GM21360 (cell line): ENCODE measurements at regions not wholly inside any gene's neighbourhood (a gene's known extent, or its start where the extent isn't known, plus 50 kb on each side); places are given as distances from the start of the nearest gene placed in this dataset.
"Not testable (repeated sequence)": the region's sequence is repeated elsewhere in the genome, so short reads cannot be mapped to it uniquely, and the experiment has no call there.

Experiments
- ATAC-seq: cut with Tn5 transposase; IDR thresholded peaks from one replicate; pipeline ENCODE4 v1.9.1; 2021; ENCODE audit warnings: mild to moderate bottlenecking, moderate library complexity; ENCODE audit not compliant: unreplicated experiment

GRCh38 chr3:112738366-112738765, 97.4 kb upstream of the CCDC80 start:
- ATAC-seq: no peak

- no peak for ATAC-seq
Observed at GRCh38 chr3:112736805-112737566, 96.0 kb upstream of the CCDC80 start.

GRCh38 chr3:112736386-112736785, 95.4 kb upstream of the CCDC80 start:
- no peak for ATAC-seq

- no peak for ATAC-seq
Observed at GRCh38 chr3:112735926-112736325, 95.0 kb upstream of the CCDC80 start.

GRCh38 chr3:112734736-112735350, 93.9 kb upstream of the CCDC80 start:
- ATAC-seq: peak; percentile 55

GRCh38 chr3:112734171-112734570, 93.2 kb upstream of the CCDC80 start:
- no peak for ATAC-seq

- ATAC-seq: no peak
Observed at GRCh38 chr3:112730210-112730609, 89.3 kb upstream of the CCDC80 start.

GRCh38 chr3:112721231-112721630, 80.3 kb upstream of the CCDC80 start:
- ATAC-seq: no peak

- no peak for ATAC-seq
Observed at GRCh38 chr3:112718967-112719366, 78.0 kb upstream of the CCDC80 start.

GRCh38 chr3:112718516-112718915, 77.6 kb upstream of the CCDC80 start:
- ATAC-seq: no peak

- ATAC-seq: no peak
Observed at GRCh38 chr3:112709911-112710310, 69.0 kb upstream of the CCDC80 start.

GRCh38 chr3:112699436-112699978, 58.6 kb upstream of the CCDC80 start:
- no peak for ATAC-seq

- not testable (repeated sequence) for ATAC-seq
Observed at GRCh38 chr3:112698442-112698841, 57.5 kb upstream of the CCDC80 start.

- ATAC-seq: not testable (repeated sequence)
Observed at GRCh38 chr3:112696244-112696643, 55.3 kb upstream of the CCDC80 start.

- not testable (repeated sequence) for ATAC-seq
Observed at GRCh38 chr3:112695377-112696108, 54.6 kb upstream of the CCDC80 start.

GRCh38 chr3:112694906-112695305, 54.0 kb upstream of the CCDC80 start:
- not testable (repeated sequence) for ATAC-seq

GRCh38 chr3:112693186-112693585, 52.2 kb upstream of the CCDC80 start:
- no peak for ATAC-seq
